Epithelial cell of proximal tubule (primary cell): ENCODE measurements at regions not wholly inside any gene's neighbourhood (a gene's known extent, or its start where the extent isn't known, plus 50 kb on each side); places are given as distances from the start of the nearest gene placed in this dataset.

Experiments used
- DNase-seq: peaks from one replicate; pipeline ENCODE4 v3.0.0-alpha.2; 2011; ENCODE audit warnings: low read depth
- H3K4me3 ChIP-seq: 2 replicates; pipeline ENCODE4 v1.5.1; 2011; ENCODE audit warnings: low read depth, mild to moderate bottlenecking, low read length
- CTCF ChIP-seq: conservative IDR thresholded peaks from 2 replicates; pipeline ENCODE4 v1.5.1; 2012; ENCODE audit warnings: low read depth, mild to moderate bottlenecking, low read length

GRCh38 chr19:30133803-30134202 is 191.8 kb downstream of the URI1 start:
- no peak for DNase-seq
- no peak overlapping the region for H3K4me3 ChIP-seq
- no peak for TF ChIP-seq CTCF

- TF ChIP-seq CTCF: no peak
Observed at GRCh38 chr19:30135093-30135757, 193.2 kb downstream of the URI1 start.

GRCh38 chr19:30135797-30136196 is 193.8 kb downstream of the URI1 start:
- no peak for TF ChIP-seq CTCF

More at GRCh38 chr19:30135093-30135757, 193.2 kb downstream of the URI1 start:
- DNase-seq: no peak
- H3K4me3 ChIP-seq: no peak overlapping the region

GRCh38 chr19:30136611-30137195 is 194.7 kb downstream of the URI1 start:
- H3K4me3 ChIP-seq: no peak overlapping the region
- no peak for DNase-seq
- TF ChIP-seq CTCF: no peak

More at GRCh38 chr19:30135797-30136196, 193.8 kb downstream of the URI1 start:
- DNase-seq: no peak
- H3K4me3 ChIP-seq: no peak overlapping the region

- TF ChIP-seq CTCF: no peak
- no peak overlapping the region for H3K4me3 ChIP-seq
- DNase-seq: no peak
Observed at GRCh38 chr19:30137747-30138146, 195.7 kb downstream of the URI1 start.

- H3K4me3 ChIP-seq: no peak overlapping the region
- no peak for DNase-seq
- TF ChIP-seq CTCF: no peak
Observed at GRCh38 chr19:30144242-30144758, 202.3 kb downstream of the URI1 start.
